ENCODE measurements at regions not wholly inside any gene's neighbourhood (a gene's known extent, or its start where the extent isn't known, plus 50 kb on each side); places are given as distances from the start of the nearest gene placed in this dataset.

- Histone ChIP-seq H3K9ac (ENCODE audit: control insufficient read depth, extremely low read depth, insufficient read depth, low read length) (no peak overlapping the region), H2AFZ (ENCODE audit: control insufficient read depth, low read length) (no peak overlapping the region), H3K9me1 (ENCODE audit: control insufficient read depth, extremely low read depth, insufficient read depth, low read length) (no peaks in the 10 kb centered on the region), H3K36me3 (ENCODE audit: control insufficient read depth in 2 of 2, extremely low read depth in 1 of 2, insufficient read depth in 2 of 2, low read length in 2 of 2) (no peaks in the 10 kb centered on the region), H4K20me1 (ENCODE audit: control insufficient read depth, extremely low read depth, insufficient read depth, low read length) (no peaks in the 10 kb centered on the region), H3K4me1 (ENCODE audit: control insufficient read depth, extremely low read depth, insufficient read depth, low read length) (no peaks in the 10 kb centered on the region), H3K27ac (ENCODE audit: control insufficient read depth, insufficient read depth, low read length) (no peak overlapping the region), H3K79me2 (ENCODE audit: control insufficient read depth, insufficient read depth, low read length) (no peaks in the 10 kb centered on the region), H3K4me3 (ENCODE audit: control insufficient read depth in 2 of 3, extremely low read depth in 1 of 3, insufficient read depth in 2 of 3, low read depth in 1 of 3, low read length in 3 of 3) (no peak overlapping the region), H3K4me2 (ENCODE audit: control insufficient read depth, extremely low read depth, insufficient read depth, low read depth, low read length) (no peak overlapping the region), H3K9me3 (ENCODE audit: control insufficient read depth, low read depth, low read length) (no peaks in the 10 kb centered on the region), H3K27me3 (ENCODE audit: control insufficient read depth, extremely low read depth, insufficient read depth, low read length) (no peaks in the 10 kb centered on the region)
- dilution Hi-C loops (cut with MboI; ENCODE audit: extremely low pct_ligation_motif_present, low sequenced_read_pairs), result no loop called here
- TF ChIP-seq EZH2 (IDR thresholded peaks at IDR 0.05; ENCODE audit: low read length), result no peak
- TF ChIP-seq, protein P1, sequence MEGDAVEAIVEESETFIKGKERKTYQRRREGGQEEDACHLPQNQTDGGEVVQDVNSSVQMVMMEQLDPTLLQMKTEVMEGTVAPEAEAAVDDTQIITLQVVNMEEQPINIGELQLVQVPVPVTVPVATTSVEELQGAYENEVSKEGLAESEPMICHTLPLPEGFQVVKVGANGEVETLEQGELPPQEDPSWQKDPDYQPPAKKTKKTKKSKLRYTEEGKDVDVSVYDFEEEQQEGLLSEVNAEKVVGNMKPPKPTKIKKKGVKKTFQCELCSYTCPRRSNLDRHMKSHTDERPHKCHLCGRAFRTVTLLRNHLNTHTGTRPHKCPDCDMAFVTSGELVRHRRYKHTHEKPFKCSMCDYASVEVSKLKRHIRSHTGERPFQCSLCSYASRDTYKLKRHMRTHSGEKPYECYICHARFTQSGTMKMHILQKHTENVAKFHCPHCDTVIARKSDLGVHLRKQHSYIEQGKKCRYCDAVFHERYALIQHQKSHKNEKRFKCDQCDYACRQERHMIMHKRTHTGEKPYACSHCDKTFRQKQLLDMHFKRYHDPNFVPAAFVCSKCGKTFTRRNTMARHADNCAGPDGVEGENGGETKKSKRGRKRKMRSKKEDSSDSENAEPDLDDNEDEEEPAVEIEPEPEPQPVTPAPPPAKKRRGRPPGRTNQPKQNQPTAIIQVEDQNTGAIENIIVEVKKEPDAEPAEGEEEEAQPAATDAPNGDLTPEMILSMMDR (optimal IDR thresholded peaks at IDR 0.05 in 1 of 3, IDR thresholded peaks at IDR 0.05 in 1 of 3, conservative IDR thresholded peaks at IDR 0.05 in 1 of 3; ENCODE audit: extremely low read depth in 1 of 3, insufficient read depth in 2 of 3, low read length in 3 of 3), result no peak
- DNase-seq (ENCODE audit: low read depth, low spot score) (no peak), FAIRE-seq (no peak)
These were observed 922.2 kb upstream of the MAP3K7 start for GRCh38 chr6:91509039-91509438.

GRCh38 chr6:91506509-91506908 lies 919.6 kb upstream of the MAP3K7 start:
- TF ChIP-seq EZH2 (IDR thresholded peaks at IDR 0.05; ENCODE audit: low read length), result no peak
- TF ChIP-seq, protein P1 (optimal IDR thresholded peaks at IDR 0.05 in 1 of 3, IDR thresholded peaks at IDR 0.05 in 1 of 3, conservative IDR thresholded peaks at IDR 0.05 in 1 of 3; ENCODE audit: extremely low read depth in 1 of 3, insufficient read depth in 2 of 3, low read length in 3 of 3), result no peak
- dilution Hi-C loops (cut with MboI; ENCODE audit: extremely low pct_ligation_motif_present, low sequenced_read_pairs), result no loop called here
- Histone ChIP-seq H3K27me3 (ENCODE audit: control insufficient read depth, extremely low read depth, insufficient read depth, low read length) (no peaks in the 10 kb centered on the region), H3K4me2 (ENCODE audit: control insufficient read depth, extremely low read depth, insufficient read depth, low read depth, low read length) (no peak overlapping the region), H2AFZ (ENCODE audit: control insufficient read depth, low read length) (no peak overlapping the region), H3K4me3 (ENCODE audit: control insufficient read depth in 2 of 3, extremely low read depth in 1 of 3, insufficient read depth in 2 of 3, low read depth in 1 of 3, low read length in 3 of 3) (no peak overlapping the region), H4K20me1 (ENCODE audit: control insufficient read depth, extremely low read depth, insufficient read depth, low read length) (no peaks in the 10 kb centered on the region), H3K9ac (ENCODE audit: control insufficient read depth, extremely low read depth, insufficient read depth, low read length) (no peak overlapping the region), H3K4me1 (ENCODE audit: control insufficient read depth, extremely low read depth, insufficient read depth, low read length) (no peaks in the 10 kb centered on the region), H3K27ac (ENCODE audit: control insufficient read depth, insufficient read depth, low read length) (no peak overlapping the region), H3K36me3 (ENCODE audit: control insufficient read depth in 2 of 2, extremely low read depth in 1 of 2, insufficient read depth in 2 of 2, low read length in 2 of 2) (no peaks in the 10 kb centered on the region), H3K79me2 (ENCODE audit: control insufficient read depth, insufficient read depth, low read length) (no peaks in the 10 kb centered on the region), H3K9me3 (ENCODE audit: control insufficient read depth, low read depth, low read length) (no peaks in the 10 kb centered on the region), H3K9me1 (ENCODE audit: control insufficient read depth, extremely low read depth, insufficient read depth, low read length) (no peaks in the 10 kb centered on the region)
- DNase-seq (ENCODE audit: low read depth, low spot score) (no peak), FAIRE-seq (no peak)

Measured in keratinocyte (primary cell).